ENCODE measurements at regions not wholly inside any gene's neighbourhood (a gene's known extent, or its start where the extent isn't known, plus 50 kb on each side); places are given as distances from the start of the nearest gene placed in this dataset.

- DNase-seq (ENCODE audit: low read depth), result no peak
Measured at GRCh38 chr6:37105148-37106050, 64.6 kb upstream of the PIM1 start.

DNA sequence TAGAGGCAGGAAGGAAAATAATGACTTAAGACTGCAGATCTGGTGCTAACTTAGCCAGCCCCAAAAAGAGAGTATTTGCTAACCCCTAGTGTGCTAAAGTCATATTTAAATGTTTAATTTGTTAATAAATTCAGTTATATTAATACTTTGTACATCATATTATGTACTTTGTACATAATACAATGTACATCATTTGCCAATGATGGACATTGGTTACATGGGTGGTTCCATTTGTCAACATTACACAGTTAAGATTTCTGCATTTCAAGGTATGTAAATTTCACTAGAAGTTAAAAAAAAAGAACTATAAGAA, 63.9 kb upstream of the PIM1 start:
- DNase-seq (ENCODE audit: low read depth), result no peak

DNA sequence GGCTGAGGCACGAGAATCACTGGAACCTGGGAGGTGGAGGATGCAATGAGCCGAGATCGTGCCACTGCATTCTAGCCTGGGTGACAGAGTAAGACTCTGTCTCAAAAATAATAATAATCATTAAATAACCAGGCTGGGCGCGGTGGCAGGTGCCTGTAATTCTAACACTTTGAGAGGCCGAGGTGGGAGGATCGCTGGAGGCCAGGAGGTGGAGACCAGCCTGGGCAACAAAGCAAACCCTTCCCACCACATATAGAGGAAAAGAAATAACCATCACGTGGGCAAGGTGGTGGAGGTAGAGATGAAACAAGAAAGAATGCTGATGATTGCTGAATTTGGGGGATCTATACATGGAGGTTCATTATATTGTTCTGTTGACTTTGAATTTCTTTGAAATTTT, 63.4 kb upstream of the PIM1 start:
- no peak for DNase-seq (ENCODE audit: low read depth)

GRCh38 chr6:37106982-37107491, 62.9 kb upstream of the PIM1 start:
- no peak for DNase-seq (ENCODE audit: low read depth)

GRCh38 chr6:37109714-37110499, 60.0 kb upstream of the PIM1 start:
- no peak for DNase-seq (ENCODE audit: low read depth)

GRCh38 chr6:37110500-37111461, 59.2 kb upstream of the PIM1 start:
- no peak for DNase-seq (ENCODE audit: low read depth)

GRCh38 chr6:37113976-37114375, 56.0 kb upstream of the PIM1 start:
- DNase-seq (ENCODE audit: low read depth), result no peak

DNA sequence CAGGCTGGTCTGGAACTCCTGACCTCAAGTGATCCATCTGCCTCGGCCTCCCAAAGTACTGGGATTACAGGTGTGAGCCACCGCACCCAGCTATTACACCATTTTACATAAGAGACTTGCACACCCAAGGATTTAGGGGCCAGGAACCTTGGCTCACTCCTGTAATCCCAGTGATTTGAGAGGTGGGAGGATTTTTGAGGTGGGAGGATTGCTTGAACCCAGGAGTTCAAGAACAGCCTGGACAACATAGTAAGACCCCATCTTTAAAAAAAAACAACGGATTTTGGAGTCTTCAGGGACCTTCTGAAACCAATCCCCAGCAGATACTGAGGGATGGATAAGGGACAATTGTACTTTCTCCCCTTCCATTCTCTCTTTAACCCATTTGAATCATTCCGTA, 55.3 kb upstream of the PIM1 start:
- no peak for DNase-seq (ENCODE audit: low read depth)

DNA sequence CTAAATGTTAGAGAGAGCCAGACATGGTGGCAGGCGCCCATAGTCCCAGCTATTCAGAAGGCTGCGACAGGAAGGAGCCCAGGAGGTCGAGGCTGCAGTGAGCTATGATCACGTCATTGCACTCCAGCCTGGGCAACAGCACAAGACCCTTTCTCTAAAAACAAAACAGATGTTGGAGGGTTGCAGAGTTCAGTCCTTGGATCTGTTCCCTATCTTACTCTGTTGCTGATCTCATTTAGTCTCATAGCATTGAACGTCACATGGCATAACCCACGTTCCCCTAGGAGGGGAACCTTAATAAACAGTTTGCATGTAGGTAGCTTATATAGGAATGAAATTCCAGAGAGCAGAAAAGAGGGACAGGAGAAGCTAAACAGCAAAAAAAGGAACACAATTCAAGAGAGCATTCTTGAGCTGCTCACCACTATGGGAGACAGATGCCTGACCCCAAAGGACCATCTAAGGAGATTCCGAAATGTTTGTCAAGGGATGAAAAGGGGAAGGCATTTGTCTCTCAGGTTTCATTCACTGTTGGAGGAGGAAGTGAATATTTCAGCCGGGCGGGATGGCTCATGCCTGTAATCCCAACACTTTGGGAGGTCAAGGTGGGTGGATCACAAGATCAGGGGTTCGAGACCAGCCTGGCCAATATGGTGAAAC, 54.6 kb upstream of the PIM1 start:
- DNase-seq (ENCODE audit: low read depth), result peak; percentile 27

GRCh38 chr6:37116326-37116725, 53.6 kb upstream of the PIM1 start:
- no peak for DNase-seq (ENCODE audit: low read depth)

GRCh38 chr6:37119387-37119886, 50.5 kb upstream of the PIM1 start:
- DNase-seq (ENCODE audit: low read depth), result no peak

All from fibroblast of gingiva (primary cell).